ENCODE measurements at regions not wholly inside any gene's neighbourhood (a gene's known extent, or its start where the extent isn't known, plus 50 kb on each side); places are given as distances from the start of the nearest gene placed in this dataset.
"Not testable (repeated sequence)": the region's sequence is repeated elsewhere in the genome, so short reads cannot be mapped to it uniquely, and the experiment has no call there.

GRCh38 chr6:103113416-103113815 lies 1719.9 kb downstream of the GRIK2 start:
- no peak for DNase-seq

- DNase-seq: no peak
These were observed 1714.5 kb downstream of the GRIK2 start for GRCh38 chr6:103107985-103108384.

GRCh38 chr6:103105686-103106085 lies 1712.2 kb downstream of the GRIK2 start:
- DNase-seq: no peak

GRCh38 chr6:103101267-103101666 lies 1707.8 kb downstream of the GRIK2 start:
- DNase-seq: no peak

GRCh38 chr6:103092414-103092813 lies 1698.9 kb downstream of the GRIK2 start:
- DNase-seq: not testable (repeated sequence)

GRCh38 chr6:103085801-103086200 lies 1692.3 kb downstream of the GRIK2 start:
- no peak for DNase-seq

- DNase-seq: no peak
These were observed 1688.5 kb downstream of the GRIK2 start for GRCh38 chr6:103081876-103082630.

GRCh38 chr6:103081126-103081525 lies 1687.6 kb downstream of the GRIK2 start:
- no peak for DNase-seq

- DNase-seq: no peak
These were observed 1687.0 kb downstream of the GRIK2 start for GRCh38 chr6:103080497-103080896.

- DNase-seq: no peak
These were observed 1686.4 kb downstream of the GRIK2 start for GRCh38 chr6:103079867-103080266.

GRCh38 chr6:103062136-103062535 lies 1668.6 kb downstream of the GRIK2 start:
- DNase-seq: no peak

GRCh38 chr6:103047567-103047966 lies 1654.1 kb downstream of the GRIK2 start:
- no peak for DNase-seq

GRCh38 chr6:103042336-103042735 lies 1648.8 kb downstream of the GRIK2 start:
- DNase-seq: no peak

- no peak for DNase-seq
These were observed 1643.3 kb downstream of the GRIK2 start for GRCh38 chr6:103036846-103037245.

GRCh38 chr6:103027271-103027931 lies 1633.9 kb downstream of the GRIK2 start:
- DNase-seq: no peak

- DNase-seq: no peak
These were observed 1624.9 kb downstream of the GRIK2 start for GRCh38 chr6:103018426-103018825.

GRCh38 chr6:103017878-103018277 lies 1624.4 kb downstream of the GRIK2 start:
- DNase-seq: no peak

- DNase-seq: no peak
These were observed 1618.1 kb downstream of the GRIK2 start for GRCh38 chr6:103011605-103012004.

GRCh38 chr6:103002282-103002681 lies 1608.8 kb downstream of the GRIK2 start:
- DNase-seq: no peak

- no peak for DNase-seq
These were observed 1608.2 kb downstream of the GRIK2 start for GRCh38 chr6:103001724-103002123.

- no peak for DNase-seq
These were observed 1607.2 kb downstream of the GRIK2 start for GRCh38 chr6:103000688-103001087.

- no peak for DNase-seq
These were observed 1602.0 kb downstream of the GRIK2 start for GRCh38 chr6:102995491-102995890.

- no peak for DNase-seq
These were observed 1601.4 kb downstream of the GRIK2 start for GRCh38 chr6:102994866-102995265.

- no peak for DNase-seq
These were observed 1592.6 kb downstream of the GRIK2 start for GRCh38 chr6:102986086-102986485.

- DNase-seq: no peak
These were observed 1590.8 kb downstream of the GRIK2 start for GRCh38 chr6:102984357-102984756.

Data from right forelimb (tissue), 1 donor.